H1 (cell line): ENCODE measurements at regions not wholly inside any gene's neighbourhood (a gene's known extent, or its start where the extent isn't known, plus 50 kb on each side); places are given as distances from the start of the nearest gene placed in this dataset.

Experiments used
- CTCF ChIA-PET: fragments of 300-600 bp; sonication (Branson Sonifier 250); formaldehyde crosslinking; loops from one replicate; lab custom pipeline; 2021; ENCODE audit not compliant: partially characterized antibody; lab: Charles Lee
- POLR2A ChIA-PET: fragments of 300-600 bp; sonication (Branson Sonifier 250); formaldehyde crosslinking; loops from one replicate; lab custom pipeline; 2021; ENCODE audit warnings: inconsistent platforms; ENCODE audit not compliant: partially characterized antibody; lab: Charles Lee
- DNase-seq, 2 experiments: peaks; one replicate each; pipeline versions ENCODE4 v3.0.0 to v3.0.0-alpha.2; 2010 to 2022; ENCODE audit warnings: low spot score in 2 of 2, low read depth in 1 of 2, mixed read lengths in 1 of 2
- FAIRE-seq: peaks from 2 replicates; lab custom pipeline; 2011; peaks lifted over from hg19 to GRCh38; lab: Jason Lieb, UNC
- H2AFZ ChIP-seq: 2 replicates; pipeline ENCODE4 v1.8.1; 2012; ENCODE audit warnings: low read length, inconsistent platforms
- H2AK5ac ChIP-seq: 2 replicates; pipeline ENCODE4 v1.6.1; 2013; ENCODE audit warnings: low read depth, low read length
- H2BK120ac ChIP-seq: replicated peaks from 2 replicates; pipeline ENCODE3; 2013; ENCODE audit warnings: low read depth, low read length, inconsistent platforms
- H2BK12ac ChIP-seq: 2 replicates; pipeline ENCODE4 v1.6.1; 2013; ENCODE audit warnings: low read depth, low read length
- H2BK15ac ChIP-seq: 2 replicates; pipeline ENCODE4 v1.6.1; 2013; ENCODE audit warnings: low read length
- H2BK20ac ChIP-seq: 2 replicates; pipeline ENCODE4 v1.6.1; 2013; ENCODE audit warnings: low read length
- H2BK5ac ChIP-seq: 2 replicates; pipeline ENCODE4 v1.6.1; 2013; ENCODE audit warnings: low read depth, low read length
- H3K14ac ChIP-seq: 2 replicates; pipeline ENCODE4 v1.6.1; 2013; ENCODE audit warnings: inconsistent platforms; ENCODE audit not compliant: insufficient read length
- H3K18ac ChIP-seq: 2 replicates; pipeline ENCODE4 v1.6.1; 2013; ENCODE audit warnings: low read length; ENCODE audit errors: extremely low read depth
- H3K23ac ChIP-seq: 2 replicates; pipeline ENCODE4 v1.6.1; 2013; ENCODE audit warnings: inconsistent platforms; ENCODE audit not compliant: insufficient read length
- H3K23me2 ChIP-seq: 2 replicates; pipeline ENCODE4 v1.6.1; 2013; ENCODE audit warnings: low read depth, low read length
- H3K27ac ChIP-seq: 2 replicates; pipeline ENCODE4 v1.6.1; 2011; ENCODE audit warnings: low read depth, low read length, inconsistent platforms
- H3K27me3 ChIP-seq, 4 experiments: replicated peaks in 1 of 4; 1 replicate in 1 of 4; 2 replicates in 3 of 4; pipeline versions ENCODE4 v1.6.1 to v1.8.1; 2011 to 2013; ENCODE audit warnings: low read length in 3 of 4, mild to moderate bottlenecking in 3 of 4, inconsistent platforms in 2 of 4, mixed read lengths in 2 of 4, moderate library complexity in 1 of 4; ENCODE audit not compliant: control insufficient read depth in 3 of 4, insufficient read depth in 3 of 4; ENCODE audit errors: extremely low read depth in 1 of 4
- H3K36me3 ChIP-seq, 4 experiments: 2 replicates each; pipeline versions ENCODE4 v1.6.1 to v1.8.1; 2011 to 2013; ENCODE audit warnings: mild to moderate bottlenecking in 4 of 4, low read length in 3 of 4, moderate library complexity in 2 of 4, control low read depth in 1 of 4, inconsistent platforms in 1 of 4; ENCODE audit not compliant: insufficient read depth in 4 of 4, control insufficient read depth in 2 of 4
- H3K4ac ChIP-seq: replicated peaks from 2 replicates; pipeline ENCODE3; 2013; ENCODE audit warnings: low read length, low read depth, mixed read lengths, inconsistent platforms; ENCODE audit not compliant: insufficient read length
- H3K4me1 ChIP-seq, 4 experiments: replicated peaks in 1 of 4; 1 replicate in 1 of 4; 2 replicates in 3 of 4; pipeline versions ENCODE4 v1.6.1 to v1.8.1; 2011 to 2013; ENCODE audit warnings: low read length in 3 of 4, inconsistent platforms in 2 of 4, mixed read lengths in 1 of 4; ENCODE audit not compliant: insufficient read depth in 4 of 4, control insufficient read depth in 3 of 4
- H3K4me2 ChIP-seq, 2 experiments: 2 replicates each; pipeline versions ENCODE4 v1.6.1 to v1.8.1; 2011 to 2013; ENCODE audit warnings: low read depth in 2 of 2, low read length in 2 of 2, control low read depth in 1 of 2, inconsistent platforms in 1 of 2, mild to moderate bottlenecking in 1 of 2; ENCODE audit not compliant: insufficient read depth in 1 of 2
- H3K4me3 ChIP-seq, 4 experiments: fragments of 200-600, 300-600 bp in 1 of 4; sonication (generic), shearing (Covaris generic), sonication (Bioruptor Twin) in 1 of 4; 2 replicates each; pipeline versions ENCODE4 v1.5.1 to v1.8.1; 2011 to 2016; ENCODE audit warnings: low read length in 4 of 4, low read depth in 3 of 4, control low read depth in 2 of 4, inconsistent platforms in 2 of 4, mild to moderate bottlenecking in 2 of 4, mixed read lengths in 1 of 4, moderate library complexity in 1 of 4; ENCODE audit not compliant: insufficient read depth in 2 of 4; ENCODE audit errors: extremely low read depth in 1 of 4
- H3K56ac ChIP-seq: replicated peaks from 2 replicates; pipeline ENCODE3; 2013; ENCODE audit warnings: low read depth, mild to moderate bottlenecking, mixed read lengths, low read length, inconsistent platforms; ENCODE audit not compliant: insufficient read length
- H3K79me1 ChIP-seq: 2 replicates; pipeline ENCODE4 v1.6.1; 2013; ENCODE audit warnings: low read depth, low read length, control low read depth
- H3K79me2 ChIP-seq, 2 experiments: 2 replicates each; pipeline versions ENCODE4 v1.6.1 to v1.8.1; 2012 to 2013; ENCODE audit warnings: low read length in 2 of 2, mild to moderate bottlenecking in 2 of 2, inconsistent platforms in 1 of 2; ENCODE audit not compliant: insufficient read depth in 2 of 2, control insufficient read depth in 1 of 2
- H3K9ac ChIP-seq, 4 experiments: replicated peaks in 1 of 4; 1 replicate in 1 of 4; 2 replicates in 3 of 4; pipeline versions ENCODE4 v1.6.1 to v1.8.1; 2011 to 2013; ENCODE audit warnings: low read depth in 3 of 4, low read length in 3 of 4, control low read depth in 2 of 4, mild to moderate bottlenecking in 2 of 4, moderate library complexity in 2 of 4, inconsistent platforms in 1 of 4; ENCODE audit errors: extremely low read depth in 1 of 4
- H3K9me3 ChIP-seq, 2 experiments: 2 replicates each; pipeline versions ENCODE4 v1.6.1 to v1.8.1; 2012 to 2013; ENCODE audit warnings: mild to moderate bottlenecking in 2 of 2, moderate library complexity in 2 of 2, control low read depth in 1 of 2, inconsistent platforms in 1 of 2, low read depth in 1 of 2, low read length in 1 of 2, mixed read lengths in 1 of 2; ENCODE audit not compliant: insufficient read depth in 2 of 2
- H4K20me1 ChIP-seq, 2 experiments: replicated peaks in 1 of 2; 2 replicates each; pipeline versions ENCODE3 to v1.8.1; 2011 to 2013; ENCODE audit warnings: inconsistent platforms in 2 of 2, low read length in 2 of 2, mild to moderate bottlenecking in 1 of 2; ENCODE audit not compliant: insufficient read depth in 2 of 2, control insufficient read depth in 1 of 2
- H4K5ac ChIP-seq: 2 replicates; pipeline ENCODE4 v1.6.1; 2013; ENCODE audit warnings: low read length, low read depth, mixed read lengths, inconsistent platforms; ENCODE audit not compliant: insufficient read length
- H4K8ac ChIP-seq: 2 replicates; pipeline ENCODE4 v1.8.0; 2013; ENCODE audit warnings: mild to moderate bottlenecking, moderate library complexity, low read length, inconsistent platforms; ENCODE audit not compliant: insufficient read depth; ENCODE audit errors: extremely low read depth
- H4K91ac ChIP-seq: replicated peaks from 2 replicates; pipeline ENCODE3; 2013; ENCODE audit warnings: low read length, mixed read lengths, inconsistent platforms; ENCODE audit not compliant: insufficient read length
- CBX8 ChIP-seq: fragments of 300-800, 300-1000 bp; sonication (generic); IDR thresholded peaks from 2 replicates; pipeline ENCODE4 v1.7.1; 2016; ENCODE audit warnings: low read depth, low read length, borderline replicate concordance
- CHD2 ChIP-seq: IDR thresholded peaks from 2 replicates; pipeline ENCODE4 v1.6.1; 2012; ENCODE audit warnings: low read length, improper control_type of control experiment
- HDAC2 ChIP-seq, 2 experiments: fragments of 300-600 bp in 1 of 2; sonication (generic) in 1 of 2; IDR thresholded peaks; 2 replicates each; pipeline ENCODE4 v1.6.1; 2011 to 2012; ENCODE audit warnings: low read depth in 2 of 2, low read length in 2 of 2, mild to moderate bottlenecking in 2 of 2, moderate library complexity in 2 of 2, borderline replicate concordance in 1 of 2, inconsistent platforms in 1 of 2
- KDM1A ChIP-seq: fragments of 200-600, 300-600 bp; sonication (generic); IDR thresholded peaks from 2 replicates; pipeline ENCODE4 v1.7.1; 2016; ENCODE audit warnings: mild to moderate bottlenecking, low read length, borderline replicate concordance
- KDM4A ChIP-seq: IDR thresholded peaks from one replicate; pipeline ENCODE4 v1.7.1; 2012; ENCODE audit warnings: low read depth, mild to moderate bottlenecking, moderate library complexity, low read length, inconsistent platforms; ENCODE audit not compliant: severe bottlenecking
- RFX5 ChIP-seq: IDR thresholded peaks from 2 replicates; pipeline ENCODE4 v1.6.1; 2011; ENCODE audit warnings: low read depth, low read length, improper control_type of control experiment, borderline replicate concordance
- SIN3A ChIP-seq, 2 experiments: IDR thresholded peaks in 1 of 2; conservative IDR thresholded peaks in 1 of 2; 2 replicates each; pipeline ENCODE4 v1.6.1; 2011 to 2012; ENCODE audit warnings: low read length in 2 of 2, improper control_type of control experiment in 1 of 2, low read depth in 1 of 2, mild to moderate bottlenecking in 1 of 2
- SIRT6 ChIP-seq: IDR thresholded peaks from one replicate; pipeline ENCODE4 v1.7.1; 2012; ENCODE audit warnings: low read length, inconsistent platforms
- SIX5 ChIP-seq: IDR thresholded peaks from 2 replicates; pipeline ENCODE4 v1.6.1; 2011; ENCODE audit warnings: mild to moderate bottlenecking, low read depth, low read length
- SUZ12 ChIP-seq: fragments of 200-600 bp; sonication (generic); IDR thresholded peaks from 2 replicates; pipeline ENCODE4 v1.6.1; 2012; ENCODE audit warnings: mild to moderate bottlenecking, inconsistent platforms, low read length, moderate library complexity, mixed read lengths
- TAF1 ChIP-seq: IDR thresholded peaks from 2 replicates; pipeline ENCODE4 v1.6.1; 2011; ENCODE audit warnings: mild to moderate bottlenecking, low read depth, low read length
- WGBS, 2 experiments: shearing (Covaris generic) in 1 of 2; methylation state at CpG; one replicate each; pipeline versions ENCODE4 v1.1.6 to v1.1.7; 2013 to 2015; ENCODE audit warnings: low lambda C conversion rate in 2 of 2, mixed read lengths in 2 of 2, inconsistent platforms in 1 of 2, low coverage in 1 of 2, missing lambda C conversion rate in 1 of 2; ENCODE audit not compliant: insufficient replicate concordance in 2 of 2, insufficient coverage in 1 of 2, insufficient read length in 1 of 2; ENCODE audit errors: extremely low coverage in 1 of 2, missing lambda C conversion rate in 1 of 2; 5-methylcytosine and 5-hydroxymethylcytosine counted together
- TF ChIP-seq, protein P1 (sequence below): IDR thresholded peaks from 2 replicates; pipeline ENCODE4 v1.6.1; 2012; ENCODE audit warnings: inconsistent platforms
- TF ChIP-seq, protein P2 (sequence below): IDR thresholded peaks from 2 replicates; pipeline ENCODE4 v1.6.1; 2012; ENCODE audit warnings: inconsistent platforms

DNA sequence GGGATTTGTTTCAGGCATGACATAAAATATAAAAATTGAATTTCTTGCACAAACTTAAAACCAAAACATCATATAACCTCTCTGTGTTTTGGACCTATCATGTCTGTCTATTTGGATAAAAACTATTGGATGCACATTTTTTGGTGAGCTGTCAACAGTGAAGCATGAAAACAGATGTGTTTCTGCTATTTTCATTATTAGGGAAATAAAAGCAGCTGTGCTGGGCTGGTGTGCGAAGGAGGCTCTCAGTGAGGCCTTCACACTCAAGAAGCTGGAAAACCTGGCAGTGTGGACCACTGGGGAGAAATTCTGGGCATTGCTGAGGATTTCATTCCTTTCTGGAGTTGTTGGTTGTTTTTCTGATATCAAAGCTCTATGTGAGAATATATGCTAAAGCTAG is 395.3 kb downstream of the GJA1 start:
- Histone ChIP-seq H3K36me3 (no peaks in the 10 kb centered on the region), H3K18ac (no peak overlapping the region), H3K27me3 (no peaks in the 10 kb centered on the region), H3K9ac (no peak overlapping the region), H2BK12ac (no peak overlapping the region; the same call in 1 of the 2 replicates), H3K79me2 (no peaks in the 10 kb centered on the region), H3K56ac (no peak overlapping the region), H3K9me3 (no peaks in the 10 kb centered on the region), H3K27ac (no peak overlapping the region), H4K20me1 (no peaks in the 10 kb centered on the region), H2BK15ac (no peak overlapping the region), H3K4ac (no peak overlapping the region), H3K14ac (no peak overlapping the region), H3K4me2 (no peak overlapping the region), H2AFZ (no peak overlapping the region), H3K4me3 (no peak overlapping the region), H4K8ac (no peak overlapping the region), H4K91ac (no peak overlapping the region), H3K23ac (no peak overlapping the region), H3K4me1 (no peaks in the 10 kb centered on the region), H2AK5ac (no peak overlapping the region), H3K79me1 (no peaks in the 10 kb centered on the region), H2BK120ac (no peak overlapping the region), H2BK5ac (no peak overlapping the region), H2BK20ac (no peak overlapping the region), H3K23me2 (peaks cover 2% of the 10 kb centered on the region; the same call in 1 of the 2 replicates), H4K5ac (no peak overlapping the region)
- DNase-seq (no peak), FAIRE-seq (no peak)
- TF ChIP-seq HDAC2 (IDR thresholded peaks at IDR 0.05; ENCODE audit: borderline replicate concordance in 1 of 2, low read depth in 2 of 2, low read length in 2 of 2): no peak
- no peak for TF ChIP-seq SIRT6
- no peak for TF ChIP-seq SIN3A (conservative IDR thresholded peaks at IDR 0.05 in 1 of 2, IDR thresholded peaks at IDR 0.05 in 1 of 2; ENCODE audit: low read depth in 1 of 2, low read length in 2 of 2)
- no peak for TF ChIP-seq KDM1A
- TF ChIP-seq CBX8: no peak
- TF ChIP-seq SIX5: no peak
- no peak for TF ChIP-seq RFX5
- TF ChIP-seq, protein P1, sequence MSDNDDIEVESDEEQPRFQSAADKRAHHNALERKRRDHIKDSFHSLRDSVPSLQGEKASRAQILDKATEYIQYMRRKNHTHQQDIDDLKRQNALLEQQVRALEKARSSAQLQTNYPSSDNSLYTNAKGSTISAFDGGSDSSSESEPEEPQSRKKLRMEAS: no peak
- TF ChIP-seq, protein P2, sequence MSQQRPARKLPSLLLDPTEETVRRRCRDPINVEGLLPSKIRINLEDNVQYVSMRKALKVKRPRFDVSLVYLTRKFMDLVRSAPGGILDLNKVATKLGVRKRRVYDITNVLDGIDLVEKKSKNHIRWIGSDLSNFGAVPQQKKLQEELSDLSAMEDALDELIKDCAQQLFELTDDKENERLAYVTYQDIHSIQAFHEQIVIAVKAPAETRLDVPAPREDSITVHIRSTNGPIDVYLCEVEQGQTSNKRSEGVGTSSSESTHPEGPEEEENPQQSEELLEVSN: no peak
- no peak for TF ChIP-seq KDM4A
- no peak for TF ChIP-seq TAF1
- no peak for TF ChIP-seq CHD2
- no peak for TF ChIP-seq SUZ12
- CTCF ChIA-PET: interaction anchor here (0.6 kb wide), 1 partner anchor 302 kb away, joined by 3 read pairs; no protein-coding TSS in a partner anchor
- POLR2A ChIA-PET: no interaction called here
- WGBS, 2 experiments: 75% methylated on average over 1 of the region's 1 CpG; no CpG with 5 or more reads in 1 of the 2 experiments
